ENCODE measurements at regions not wholly inside any gene's neighbourhood (a gene's known extent, or its start where the extent isn't known, plus 50 kb on each side); places are given as distances from the start of the nearest gene placed in this dataset.

DNA sequence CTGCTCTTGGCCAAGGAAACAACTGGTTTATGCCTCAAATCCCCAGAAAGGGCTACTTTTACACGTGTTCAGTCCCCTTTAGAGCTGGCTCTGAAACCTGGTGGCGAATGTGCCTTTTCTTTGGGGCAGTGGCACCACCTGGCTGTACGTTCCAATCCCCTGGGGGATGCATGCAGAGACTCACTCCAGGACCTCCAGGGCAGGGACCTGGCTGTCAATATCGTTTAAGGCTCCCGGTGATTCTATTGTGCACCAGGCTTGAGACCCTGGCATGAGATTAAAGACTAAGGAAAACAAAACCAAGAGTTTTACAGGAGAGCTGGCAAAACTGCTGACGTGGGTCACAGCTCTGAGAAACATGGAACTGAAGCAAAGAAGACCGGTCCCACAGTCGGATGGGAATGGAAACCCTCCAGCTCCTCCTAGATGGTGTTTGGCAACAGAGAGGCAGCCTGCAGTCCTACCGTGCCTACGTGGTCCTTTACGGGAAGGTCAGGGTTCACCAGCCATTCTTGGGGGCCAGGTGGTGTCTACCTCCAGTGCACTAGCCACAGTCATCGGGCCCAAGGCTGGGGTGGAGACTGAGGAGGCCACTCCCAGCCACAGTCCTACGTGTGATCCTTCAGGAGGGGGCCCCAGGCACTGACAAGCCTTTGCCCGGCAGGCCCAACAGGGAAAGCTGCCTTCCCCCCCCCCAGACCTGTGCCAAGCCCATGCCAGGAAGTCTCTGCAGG is 203.3 kb upstream of the CST7 start:
- FAIRE-seq, result no peak
- no peak for TF ChIP-seq SPI1 (IDR thresholded peaks at IDR 0.05; ENCODE audit: low read depth, low read length)
- no peak for TF ChIP-seq PAX5 (IDR thresholded peaks at IDR 0.05; ENCODE audit: insufficient read depth, low read length, severe bottlenecking)
- no peak for TF ChIP-seq POU2F2 (IDR thresholded peaks at IDR 0.05; ENCODE audit: low read depth, low read length)
- TF ChIP-seq POLR2AphosphoS5 (IDR thresholded peaks at IDR 0.05; ENCODE audit: low read depth, low read length), result no peak
- no peak for TF ChIP-seq TAF1 (IDR thresholded peaks at IDR 0.05; ENCODE audit: low read depth, low read length)
- TF ChIP-seq POLR2A (IDR thresholded peaks at IDR 0.05; ENCODE audit: low read depth, low read length), result no peak
- no peak for DNase-seq (ENCODE audit: insufficient read length, low spot score)

- no peak for FAIRE-seq
- TF ChIP-seq PAX5 (IDR thresholded peaks at IDR 0.05; ENCODE audit: insufficient read depth, low read length, severe bottlenecking) (no peak), POLR2AphosphoS5 (IDR thresholded peaks at IDR 0.05; ENCODE audit: low read depth, low read length) (no peak)
- DNase-seq (ENCODE audit: insufficient read length, low spot score), result no peak
These were observed 202.8 kb upstream of the CST7 start for GRCh38 chr20:24746351-24746685.

- DNase-seq (ENCODE audit: insufficient read length, low spot score), result no peak
- TF ChIP-seq TAF1 (IDR thresholded peaks at IDR 0.05; ENCODE audit: low read depth, low read length) (no peak), POU2F2 (IDR thresholded peaks at IDR 0.05; ENCODE audit: low read depth, low read length) (no peak), SPI1 (IDR thresholded peaks at IDR 0.05; ENCODE audit: low read depth, low read length) (no peak), POLR2AphosphoS5 (IDR thresholded peaks at IDR 0.05; ENCODE audit: low read depth, low read length) (no peak), POLR2A (IDR thresholded peaks at IDR 0.05; ENCODE audit: low read depth, low read length) (no peak), PAX5 (IDR thresholded peaks at IDR 0.05; ENCODE audit: insufficient read depth, low read length, severe bottlenecking) (no peak)
- no peak for FAIRE-seq
These were observed 201.9 kb upstream of the CST7 start for GRCh38 chr20:24747010-24747712.

DNA sequence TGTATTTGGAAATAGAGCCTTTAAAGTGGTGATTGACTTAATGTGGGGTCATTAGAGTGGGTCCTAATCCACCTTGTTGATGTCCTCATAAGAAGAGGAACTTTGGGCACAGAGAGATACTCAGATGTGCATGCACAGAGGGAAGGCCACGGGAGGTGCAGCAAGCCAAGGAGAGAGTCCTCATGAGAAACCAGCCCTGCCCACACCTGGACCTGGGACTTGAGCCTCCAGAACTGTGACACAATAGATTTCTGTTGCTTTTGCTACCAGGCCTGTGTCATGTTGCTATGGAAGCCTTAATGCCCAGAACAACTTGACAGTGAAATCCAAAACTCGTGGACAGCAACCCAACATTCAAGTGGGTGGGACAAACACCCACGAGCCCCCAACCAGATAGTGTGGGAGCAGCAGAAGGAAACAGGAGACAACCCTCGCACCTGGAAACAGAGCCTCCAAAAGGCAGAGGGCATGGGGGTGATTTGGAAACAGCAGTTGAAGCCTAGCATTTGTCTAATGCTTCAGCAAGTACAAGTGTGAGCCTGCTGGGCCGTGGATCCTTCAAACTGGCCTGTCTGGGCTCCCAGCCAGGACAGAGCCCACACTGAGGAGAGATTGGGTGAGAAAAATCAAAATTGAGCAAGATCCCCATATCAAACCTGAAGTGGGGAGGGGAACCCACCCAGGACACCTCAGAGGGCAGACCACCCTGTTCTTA is 201.0 kb upstream of the CST7 start:
- TF ChIP-seq PAX5 (IDR thresholded peaks at IDR 0.05; ENCODE audit: insufficient read depth, low read length, severe bottlenecking), result no peak
- no peak for TF ChIP-seq SPI1 (IDR thresholded peaks at IDR 0.05; ENCODE audit: low read depth, low read length)
- no peak for TF ChIP-seq POLR2AphosphoS5 (IDR thresholded peaks at IDR 0.05; ENCODE audit: low read depth, low read length)
- DNase-seq (ENCODE audit: insufficient read length, low spot score) (no peak), FAIRE-seq (no peak)

DNA sequence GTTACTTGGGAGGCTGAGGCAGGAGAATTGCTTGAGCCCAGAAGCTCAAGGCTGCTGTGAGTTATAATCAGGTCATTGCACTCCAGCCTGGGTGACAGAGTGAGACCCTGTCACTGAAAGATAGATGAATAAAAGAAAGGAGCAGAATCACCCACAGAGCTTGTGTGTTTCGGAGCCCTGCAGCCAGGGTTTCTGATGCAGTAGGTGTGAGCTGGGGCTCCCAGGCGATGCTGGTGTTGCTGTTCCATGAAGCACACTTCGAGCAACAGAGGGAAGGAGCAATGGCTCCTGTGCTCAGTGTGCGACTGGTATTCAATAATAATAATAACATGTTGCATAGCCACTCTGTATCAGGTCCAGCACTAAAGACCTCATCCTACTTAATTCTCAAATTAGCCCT is 197.5 kb upstream of the CST7 start:
- no peak for FAIRE-seq
- no peak for DNase-seq (ENCODE audit: insufficient read length, low spot score)
- TF ChIP-seq POLR2A (IDR thresholded peaks at IDR 0.05; ENCODE audit: low read depth, low read length) (no peak), PAX5 (IDR thresholded peaks at IDR 0.05; ENCODE audit: insufficient read depth, low read length, severe bottlenecking) (no peak), POU2F2 (IDR thresholded peaks at IDR 0.05; ENCODE audit: low read depth, low read length) (no peak), SPI1 (IDR thresholded peaks at IDR 0.05; ENCODE audit: low read depth, low read length) (no peak), TAF1 (IDR thresholded peaks at IDR 0.05; ENCODE audit: low read depth, low read length) (no peak), POLR2AphosphoS5 (IDR thresholded peaks at IDR 0.05; ENCODE audit: low read depth, low read length) (no peak)

DNA sequence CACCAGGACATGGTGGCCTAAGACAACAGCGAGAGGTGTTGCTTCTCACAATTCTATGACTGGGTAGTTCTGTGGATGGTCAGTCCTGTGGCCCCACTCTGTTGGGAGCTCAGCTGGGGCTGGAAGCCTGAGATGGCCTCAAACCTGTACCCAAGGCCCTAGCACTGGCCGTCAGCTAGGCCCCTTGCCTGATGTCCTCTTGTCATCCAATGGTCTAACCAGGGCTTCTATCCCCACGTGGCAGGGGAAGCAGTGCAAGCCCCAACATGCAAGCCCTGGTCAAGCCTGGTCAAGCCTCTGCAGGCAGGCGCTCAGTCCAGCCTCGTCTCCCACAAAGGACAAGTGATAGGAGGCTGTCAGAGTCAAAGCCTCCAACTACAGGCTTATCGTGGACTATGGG is 196.5 kb upstream of the CST7 start:
- FAIRE-seq, result no peak
- no peak for DNase-seq (ENCODE audit: insufficient read length, low spot score)
- TF ChIP-seq PAX5 (IDR thresholded peaks at IDR 0.05; ENCODE audit: insufficient read depth, low read length, severe bottlenecking) (no peak), POLR2AphosphoS5 (IDR thresholded peaks at IDR 0.05; ENCODE audit: low read depth, low read length) (no peak), POLR2A (IDR thresholded peaks at IDR 0.05; ENCODE audit: low read depth, low read length) (no peak), TAF1 (IDR thresholded peaks at IDR 0.05; ENCODE audit: low read depth, low read length) (no peak), SPI1 (IDR thresholded peaks at IDR 0.05; ENCODE audit: low read depth, low read length) (no peak), POU2F2 (IDR thresholded peaks at IDR 0.05; ENCODE audit: low read depth, low read length) (no peak)

DNA sequence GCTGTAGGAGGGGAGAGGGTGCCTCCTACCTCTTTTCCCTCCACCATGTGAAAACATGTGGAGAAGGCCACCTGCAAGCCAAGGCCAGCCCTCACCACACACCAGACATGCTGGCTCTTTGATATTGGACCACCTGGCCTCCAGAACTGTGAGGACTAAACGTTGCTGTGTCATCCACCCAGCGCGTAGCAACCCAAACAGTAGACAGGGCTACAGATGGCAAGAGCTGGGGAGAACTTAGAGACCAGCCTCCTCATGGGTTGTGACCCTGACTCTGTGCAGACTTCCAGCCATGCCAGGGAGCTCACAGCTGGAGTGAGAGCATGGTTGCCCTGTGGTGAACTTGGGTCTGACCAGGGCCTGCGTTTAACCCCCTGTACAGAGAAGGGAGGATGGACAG is 195.9 kb upstream of the CST7 start:
- no peak for FAIRE-seq
- no peak for DNase-seq (ENCODE audit: insufficient read length, low spot score)
- TF ChIP-seq SPI1 (IDR thresholded peaks at IDR 0.05; ENCODE audit: low read depth, low read length), result no peak
- TF ChIP-seq POLR2AphosphoS5 (IDR thresholded peaks at IDR 0.05; ENCODE audit: low read depth, low read length), result no peak
- TF ChIP-seq POU2F2 (IDR thresholded peaks at IDR 0.05; ENCODE audit: low read depth, low read length), result no peak
- TF ChIP-seq POLR2A (IDR thresholded peaks at IDR 0.05; ENCODE audit: low read depth, low read length), result no peak
- no peak for TF ChIP-seq TAF1 (IDR thresholded peaks at IDR 0.05; ENCODE audit: low read depth, low read length)

GRCh38 chr20:24754691-24755090 is 194.4 kb upstream of the CST7 start:
- no peak for TF ChIP-seq PAX5 (IDR thresholded peaks at IDR 0.05; ENCODE audit: insufficient read depth, low read length, severe bottlenecking)
- no peak for TF ChIP-seq POU2F2 (IDR thresholded peaks at IDR 0.05; ENCODE audit: low read depth, low read length)
- TF ChIP-seq POLR2A (IDR thresholded peaks at IDR 0.05; ENCODE audit: low read depth, low read length), result no peak
- no peak for TF ChIP-seq TAF1 (IDR thresholded peaks at IDR 0.05; ENCODE audit: low read depth, low read length)
- no peak for TF ChIP-seq SPI1 (IDR thresholded peaks at IDR 0.05; ENCODE audit: low read depth, low read length)
- no peak for TF ChIP-seq POLR2AphosphoS5 (IDR thresholded peaks at IDR 0.05; ENCODE audit: low read depth, low read length)

DNA sequence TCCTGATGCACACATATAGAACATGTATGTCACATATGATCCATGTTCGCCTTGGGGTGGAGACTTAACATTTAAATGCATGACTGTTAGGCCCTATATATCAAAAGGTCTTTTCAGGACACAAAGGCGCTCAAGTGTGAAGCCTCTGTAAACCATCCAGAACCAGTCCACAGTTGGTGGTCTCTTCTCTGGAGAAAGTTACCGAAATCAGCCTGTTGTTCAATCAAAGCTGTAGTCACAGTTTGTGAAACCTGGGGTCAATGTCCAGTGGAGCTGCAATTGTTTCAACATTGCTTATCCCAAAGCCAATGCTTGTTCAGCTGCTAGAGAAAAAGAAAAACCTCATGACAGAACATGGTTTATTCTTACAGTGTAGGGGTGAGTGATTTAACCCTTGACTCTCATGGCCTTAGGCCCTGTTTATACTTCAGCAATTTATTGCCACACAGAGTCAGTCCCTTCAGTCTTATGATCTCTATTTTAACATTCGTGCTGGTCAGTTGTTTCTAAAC is 193.6 kb upstream of the CST7 start:
- no peak for DNase-seq (ENCODE audit: insufficient read length, low spot score)
- no peak for TF ChIP-seq POLR2AphosphoS5 (IDR thresholded peaks at IDR 0.05; ENCODE audit: low read depth, low read length)
- no peak for TF ChIP-seq PAX5 (IDR thresholded peaks at IDR 0.05; ENCODE audit: insufficient read depth, low read length, severe bottlenecking)
- TF ChIP-seq SPI1 (IDR thresholded peaks at IDR 0.05; ENCODE audit: low read depth, low read length), result no peak
- no peak for TF ChIP-seq POLR2A (IDR thresholded peaks at IDR 0.05; ENCODE audit: low read depth, low read length)
- no peak for TF ChIP-seq POU2F2 (IDR thresholded peaks at IDR 0.05; ENCODE audit: low read depth, low read length)
- no peak for TF ChIP-seq TAF1 (IDR thresholded peaks at IDR 0.05; ENCODE audit: low read depth, low read length)
- FAIRE-seq, result no peak

More at GRCh38 chr20:24754691-24755090, 194.4 kb upstream of the CST7 start:
- FAIRE-seq, result no peak
- DNase-seq (ENCODE audit: insufficient read length, low spot score), result no peak

All from GM12891 (cell line).